H9 (cell line): ENCODE measurements at regions not wholly inside any gene's neighbourhood (a gene's known extent, or its start where the extent isn't known, plus 50 kb on each side); places are given as distances from the start of the nearest gene placed in this dataset.
A peak's percentile ranks its signal among the peaks of the same experiment; 100 is the strongest.

Experiments used
- DNase-seq: peaks from one replicate; pipeline ENCODE4 v3.0.0-alpha.2; 2017
- H2AFZ ChIP-seq: one replicate; pipeline ENCODE4 v1.6.1; 2013; ENCODE audit warnings: mild to moderate bottlenecking, low read length, control low read depth, moderate library complexity
- H2AK5ac ChIP-seq: 2 replicates; pipeline ENCODE4 v1.6.1; 2013; ENCODE audit warnings: low read length, control low read depth, mixed read lengths; ENCODE audit not compliant: insufficient read length
- H2BK120ac ChIP-seq: one replicate; pipeline ENCODE4 v1.6.1; 2013; ENCODE audit warnings: low read depth, mild to moderate bottlenecking, low read length, control low read depth, inconsistent platforms; ENCODE audit not compliant: poor library complexity, severe bottlenecking
- H2BK12ac ChIP-seq: 2 replicates; pipeline ENCODE4 v1.6.1; 2013; ENCODE audit warnings: low read length, control low read depth, mixed read lengths, low read depth; ENCODE audit not compliant: insufficient read length
- H2BK15ac ChIP-seq: 2 replicates; pipeline ENCODE4 v1.6.1; 2013; ENCODE audit warnings: low read depth, low read length, control low read depth
- H2BK20ac ChIP-seq: one replicate; pipeline ENCODE4 v1.6.1; 2013; ENCODE audit warnings: low read depth, mild to moderate bottlenecking, low read length, control low read depth, inconsistent platforms; ENCODE audit not compliant: poor library complexity, severe bottlenecking
- H2BK5ac ChIP-seq: 2 replicates; pipeline ENCODE4 v1.6.1; 2013; ENCODE audit warnings: low read length, control low read depth, mixed read lengths; ENCODE audit not compliant: insufficient read length
- H3K14ac ChIP-seq: 2 replicates; pipeline ENCODE4 v1.6.1; 2013; ENCODE audit warnings: low read length, control low read depth; ENCODE audit not compliant: insufficient read depth
- H3K18ac ChIP-seq: 2 replicates; pipeline ENCODE4 v1.6.1; 2013; ENCODE audit warnings: low read depth, mild to moderate bottlenecking, mixed read lengths, low read length, control low read depth; ENCODE audit not compliant: insufficient read length
- H3K23ac ChIP-seq: 2 replicates; pipeline ENCODE4 v1.6.1; 2013; ENCODE audit warnings: low read length, control low read depth, mixed read lengths, low read depth; ENCODE audit not compliant: insufficient read length
- H3K23me2 ChIP-seq: 2 replicates; pipeline ENCODE4 v1.6.1; 2013; ENCODE audit warnings: low read depth, mild to moderate bottlenecking, mixed read lengths, low read length, control low read depth; ENCODE audit not compliant: insufficient read length, poor library complexity, severe bottlenecking
- H3K27ac ChIP-seq: 2 replicates; pipeline ENCODE4 v1.5.1; 2013; ENCODE audit warnings: low read length, control low read depth, mixed read lengths, low read depth; ENCODE audit not compliant: insufficient read length
- H3K27me3 ChIP-seq: 2 replicates; pipeline ENCODE4 v1.6.1; 2013; ENCODE audit warnings: low read length, control low read depth, inconsistent platforms; ENCODE audit not compliant: insufficient read depth
- H3K4ac ChIP-seq: 2 replicates; pipeline ENCODE4 v1.6.1; 2013; ENCODE audit warnings: low read depth, mild to moderate bottlenecking, control low read depth, inconsistent platforms, low read length, moderate library complexity
- H3K4me1 ChIP-seq: 2 replicates; pipeline ENCODE4 v1.6.1; 2013; ENCODE audit warnings: low read length, control low read depth, inconsistent platforms; ENCODE audit not compliant: insufficient read depth
- H3K4me2 ChIP-seq: 2 replicates; pipeline ENCODE4 v1.6.1; 2013; ENCODE audit warnings: low read length, control low read depth, mixed read lengths; ENCODE audit not compliant: insufficient read length, insufficient read depth
- H3K56ac ChIP-seq: 2 replicates; pipeline ENCODE4 v1.6.1; 2013; ENCODE audit warnings: low read depth, mild to moderate bottlenecking, mixed read lengths, low read length, control low read depth; ENCODE audit not compliant: insufficient read length
- H3K79me1 ChIP-seq: 2 replicates; pipeline ENCODE4 v1.6.1; 2013; ENCODE audit warnings: low read depth, mild to moderate bottlenecking, moderate library complexity, low read length, control low read depth, inconsistent platforms; ENCODE audit not compliant: insufficient read depth, poor library complexity, severe bottlenecking
- H3K79me2 ChIP-seq: 2 replicates; pipeline ENCODE4 v1.6.1; 2013; ENCODE audit warnings: low read length, control low read depth, inconsistent platforms; ENCODE audit not compliant: insufficient read depth
- H3K9ac ChIP-seq: 2 replicates; pipeline ENCODE4 v1.6.1; 2013; ENCODE audit warnings: low read length, control low read depth, mixed read lengths; ENCODE audit not compliant: insufficient read length; ENCODE audit errors: extremely low read depth
- H3K9me3 ChIP-seq: one replicate; pipeline ENCODE4 v1.6.1; 2013; ENCODE audit warnings: low read depth, low read length, inconsistent platforms; ENCODE audit not compliant: control insufficient read depth
- H3T11ph ChIP-seq: one replicate; pipeline ENCODE4 v1.6.1; 2013; ENCODE audit warnings: mild to moderate bottlenecking, low read length, control low read depth, inconsistent platforms
- H4K20me1 ChIP-seq: one replicate; pipeline ENCODE4 v1.6.1; 2013; ENCODE audit not compliant: control insufficient read depth, insufficient read length, insufficient read depth
- H4K5ac ChIP-seq: 2 replicates; pipeline ENCODE4 v1.6.1; 2013; ENCODE audit warnings: low read depth, mild to moderate bottlenecking, mixed read lengths, low read length, control low read depth; ENCODE audit not compliant: insufficient read length
- H4K8ac ChIP-seq: replicated peaks from 2 replicates; pipeline ENCODE4 v1.6.1; 2013; ENCODE audit warnings: low read length, control low read depth, mixed read lengths, low read depth; ENCODE audit not compliant: insufficient read length
- H4K91ac ChIP-seq: 2 replicates; pipeline ENCODE4 v1.6.1; 2013; ENCODE audit warnings: low read depth, mild to moderate bottlenecking, moderate library complexity, mixed read lengths, low read length, control low read depth; ENCODE audit not compliant: insufficient read length
- H3K27ac Mint-ChIP-seq, 3 experiments: 2 replicates in 2 of 3; 3 replicates in 1 of 3; pipeline ENCODE4 v1.8.0; 2020 to 2021; ENCODE audit warnings: mixed read lengths in 3 of 3, mild to moderate bottlenecking in 1 of 3, moderate library complexity in 1 of 3
- H3K27me3 Mint-ChIP-seq: 2 replicates; pipeline ENCODE4 v1.8.0; 2021; ENCODE audit warnings: low read depth, mild to moderate bottlenecking, moderate library complexity, mixed read lengths
- H3K36me3 Mint-ChIP-seq, 3 experiments: 2 replicates in 2 of 3; 3 replicates in 1 of 3; pipeline ENCODE4 v1.8.0; 2020 to 2021; ENCODE audit warnings: low read depth in 3 of 3, mixed read lengths in 3 of 3; ENCODE audit not compliant: insufficient read depth in 1 of 3
- H3K4me1 Mint-ChIP-seq, 2 experiments: 2 replicates each; pipeline ENCODE4 v1.8.0; 2020; ENCODE audit warnings: mixed read lengths in 2 of 2
- H3K4me3 Mint-ChIP-seq, 2 experiments: 2 replicates in 1 of 2; 3 replicates in 1 of 2; pipeline ENCODE4 v1.8.0; 2020 to 2021; ENCODE audit warnings: mild to moderate bottlenecking in 2 of 2, mixed read lengths in 2 of 2, moderate library complexity in 1 of 2
- H3K9me3 Mint-ChIP-seq, 2 experiments: 2 replicates in 1 of 2; 3 replicates in 1 of 2; pipeline ENCODE4 v1.8.0; 2020; ENCODE audit warnings: mild to moderate bottlenecking in 2 of 2, mixed read lengths in 2 of 2, moderate library complexity in 1 of 2
- TF ChIP-seq, protein P1 (sequence below): fragments of 200-600 bp; sonication (generic); conservative IDR thresholded peaks from 3 replicates; pipeline ENCODE4 v1.8.0; 2021; ENCODE audit warnings: antibody characterized with exemption, mild to moderate bottlenecking

DNA sequence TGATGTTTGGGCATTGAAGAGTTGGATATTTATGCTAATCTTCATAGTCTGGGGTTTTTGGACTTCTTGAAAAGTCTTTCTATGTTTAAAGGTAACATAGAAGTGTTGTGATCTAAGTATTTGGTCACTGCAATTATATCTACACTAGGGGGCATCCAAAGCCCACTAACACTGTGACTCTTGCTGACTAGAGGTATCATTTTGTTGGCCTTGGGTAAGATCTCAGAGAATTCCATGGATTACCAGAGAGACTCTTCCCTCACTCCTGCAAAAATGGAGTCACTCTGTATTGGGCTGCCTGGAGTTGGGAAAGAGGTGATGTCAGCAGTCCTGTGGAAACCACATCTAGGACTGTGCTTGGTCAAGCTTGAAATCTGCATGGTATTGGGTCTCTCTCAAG lies 1077.6 kb downstream of the FAM133A start:
- Histone ChIP-seq H2BK12ac (no peak overlapping the region), H2BK20ac (no peak overlapping the region), H3K18ac (no peak overlapping the region), H3K9ac (no peak overlapping the region), H3K23me2 (no peaks in the 10 kb centered on the region), H3K27me3 (no peaks in the 10 kb centered on the region), H2BK15ac (no peak overlapping the region), H3K4me2 (no peak overlapping the region), H3K23ac (no peak overlapping the region), H3K4me1 (peaks cover 6% of the 10 kb centered on the region; the same call in 1 of the 2 replicates), H2AFZ (no peak overlapping the region), H3K14ac (no peak overlapping the region), H2BK120ac (no peak overlapping the region), H3K9me3 (no peaks in the 10 kb centered on the region), H2BK5ac (no peak overlapping the region), H2AK5ac (no peak overlapping the region), H4K5ac (no peak overlapping the region), H3T11ph (no peak overlapping the region), H3K27ac (no peak overlapping the region), H4K91ac (no peak overlapping the region), H3K79me1 (peaks cover 5% of the 10 kb centered on the region), H4K20me1 (no peaks in the 10 kb centered on the region), H3K56ac (no peak overlapping the region), H3K79me2 (peaks cover 17% of the 10 kb centered on the region; the same call in 1 of the 2 replicates), H4K8ac (no peak overlapping the region), H3K4ac (no peak overlapping the region)
- Mint-ChIP-seq H3K27ac (peak overlapping the region in 1 of 3 experiments; percentile 74; a peak in 1 of 7 replicates), H3K9me3 (peaks cover 11 to 20% of the 10 kb centered on the region in 2 experiments), H3K4me1 (peaks cover 5 to 32% of the 10 kb centered on the region in 2 experiments), H3K36me3 (peaks cover 11 to 26% (median 13%) of the 10 kb centered on the region in 3 experiments; a peak in 6 of 7 replicates), H3K4me3 (no peak overlapping the region), H3K27me3 (no peaks in the 10 kb centered on the region)
- no peak for DNase-seq
- TF ChIP-seq, protein P1, sequence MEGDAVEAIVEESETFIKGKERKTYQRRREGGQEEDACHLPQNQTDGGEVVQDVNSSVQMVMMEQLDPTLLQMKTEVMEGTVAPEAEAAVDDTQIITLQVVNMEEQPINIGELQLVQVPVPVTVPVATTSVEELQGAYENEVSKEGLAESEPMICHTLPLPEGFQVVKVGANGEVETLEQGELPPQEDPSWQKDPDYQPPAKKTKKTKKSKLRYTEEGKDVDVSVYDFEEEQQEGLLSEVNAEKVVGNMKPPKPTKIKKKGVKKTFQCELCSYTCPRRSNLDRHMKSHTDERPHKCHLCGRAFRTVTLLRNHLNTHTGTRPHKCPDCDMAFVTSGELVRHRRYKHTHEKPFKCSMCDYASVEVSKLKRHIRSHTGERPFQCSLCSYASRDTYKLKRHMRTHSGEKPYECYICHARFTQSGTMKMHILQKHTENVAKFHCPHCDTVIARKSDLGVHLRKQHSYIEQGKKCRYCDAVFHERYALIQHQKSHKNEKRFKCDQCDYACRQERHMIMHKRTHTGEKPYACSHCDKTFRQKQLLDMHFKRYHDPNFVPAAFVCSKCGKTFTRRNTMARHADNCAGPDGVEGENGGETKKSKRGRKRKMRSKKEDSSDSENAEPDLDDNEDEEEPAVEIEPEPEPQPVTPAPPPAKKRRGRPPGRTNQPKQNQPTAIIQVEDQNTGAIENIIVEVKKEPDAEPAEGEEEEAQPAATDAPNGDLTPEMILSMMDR = peak; percentile 74
